GM23338 (cell line): ENCODE measurements at regions not wholly inside any gene's neighbourhood (a gene's known extent, or its start where the extent isn't known, plus 50 kb on each side); places are given as distances from the start of the nearest gene placed in this dataset.

ENCODE experiments used
- CREB1 ChIP-seq: fragments of 250-450 bp; sonication (Bioruptor Pico); IDR thresholded peaks from 2 replicates; pipeline ENCODE4 v1.5.0; 2020; ENCODE audit warnings: low read depth, mild to moderate bottlenecking, moderate library complexity
- CTCF ChIP-seq, 2 experiments: fragments of 200-600 bp in 1 of 2; sonication (generic) in 1 of 2; conservative IDR thresholded peaks; 2 replicates each; pipeline versions ENCODE4 v1.5.1 to v1.6.1; 2016 to 2017; ENCODE audit warnings: antibody characterized with exemption in 2 of 2, low read depth in 2 of 2, mild to moderate bottlenecking in 2 of 2, moderate library complexity in 1 of 2
- EZH2 ChIP-seq: fragments of 200-600 bp; sonication (generic); IDR thresholded peaks from one replicate; pipeline ENCODE4 v1.8.0; 2017; ENCODE audit warnings: antibody characterized with exemption, mild to moderate bottlenecking, low read depth; ENCODE audit not compliant: unreplicated experiment
- EZH2phosphoT487 ChIP-seq: fragments of 200-600 bp; sonication (generic); IDR thresholded peaks from one replicate; pipeline ENCODE4 v1.8.1; 2018; ENCODE audit warnings: antibody characterized with exemption; ENCODE audit not compliant: unreplicated experiment
- POLR2AphosphoS5 ChIP-seq: IDR thresholded peaks from 2 replicates; pipeline ENCODE4 v1.6.1; 2016; ENCODE audit warnings: antibody characterized with exemption, low read depth
- ZNF331 ChIP-seq: fragments of 250-450 bp; sonication (Bioruptor Pico); IDR thresholded peaks from 2 replicates; pipeline ENCODE4 v1.5.0; 2020; ENCODE audit warnings: low read depth, mild to moderate bottlenecking, moderate library complexity

GRCh38 chr12:60441577-60441976, 845.7 kb downstream of the SLC16A7 start:
- TF ChIP-seq CTCF (conservative IDR thresholded peaks at IDR 0.05; ENCODE audit: low read depth in 2 of 2) (no peak), EZH2 (no peak), EZH2phosphoT487 (no peak), ZNF331 (CRISPR knock-in tag) (no peak), POLR2AphosphoS5 (no peak), CREB1 (CRISPR knock-in tag) (no peak)
